GM21786 (cell line): ENCODE measurements at regions not wholly inside any gene's neighbourhood (a gene's known extent, or its start where the extent isn't known, plus 50 kb on each side); places are given as distances from the start of the nearest gene placed in this dataset.

Experiments used
- ATAC-seq: cut with Tn5 transposase; IDR thresholded peaks from one replicate; pipeline ENCODE4 v1.9.1; 2021; ENCODE audit not compliant: unreplicated experiment

- no peak for ATAC-seq
These were observed 328.9 kb downstream of the NUF2 start for GRCh38 chr1:163650624-163651023.

GRCh38 chr1:163652441-163652840, 330.7 kb downstream of the NUF2 start:
- no peak for ATAC-seq

GRCh38 chr1:163655565-163655964, 333.8 kb downstream of the NUF2 start:
- no peak for ATAC-seq

DNA sequence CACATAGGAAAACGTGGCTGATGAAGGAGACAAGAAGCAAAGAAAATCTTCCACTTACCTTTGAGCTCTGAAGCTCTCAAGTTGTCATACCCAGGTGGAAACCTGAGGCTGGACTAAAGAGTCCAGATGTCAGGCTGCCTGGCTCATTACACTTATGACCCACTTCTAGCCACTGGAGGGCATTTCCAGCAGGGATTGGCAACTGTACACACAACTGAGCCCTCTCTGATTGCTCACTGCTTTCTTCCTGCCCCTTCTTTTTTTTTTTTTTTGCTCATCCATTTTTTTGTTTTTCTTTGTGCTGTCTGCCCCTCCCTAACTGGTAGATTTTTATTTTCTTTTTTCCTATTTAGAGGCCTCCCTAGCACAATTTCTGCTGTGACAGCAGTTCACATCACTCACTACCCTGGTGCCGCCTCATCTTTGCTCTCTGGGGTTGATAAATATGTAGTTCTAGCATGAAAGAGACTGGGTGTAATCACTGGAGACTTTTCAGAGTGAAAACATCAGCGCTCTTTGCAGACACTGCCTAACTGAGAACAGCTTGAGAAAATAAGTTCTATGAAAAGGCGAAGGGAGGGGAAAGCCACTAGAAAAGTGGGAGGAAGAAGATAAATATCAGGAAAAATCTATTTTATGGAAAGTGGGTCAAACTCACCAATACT, 334.5 kb downstream of the NUF2 start:
- ATAC-seq: no peak

GRCh38 chr1:163657719-163658118, 336.0 kb downstream of the NUF2 start:
- no peak for ATAC-seq

- ATAC-seq: no peak
These were observed 339.6 kb downstream of the NUF2 start for GRCh38 chr1:163661391-163661790.

GRCh38 chr1:163664671-163665335, 343.0 kb downstream of the NUF2 start:
- no peak for ATAC-seq

DNA sequence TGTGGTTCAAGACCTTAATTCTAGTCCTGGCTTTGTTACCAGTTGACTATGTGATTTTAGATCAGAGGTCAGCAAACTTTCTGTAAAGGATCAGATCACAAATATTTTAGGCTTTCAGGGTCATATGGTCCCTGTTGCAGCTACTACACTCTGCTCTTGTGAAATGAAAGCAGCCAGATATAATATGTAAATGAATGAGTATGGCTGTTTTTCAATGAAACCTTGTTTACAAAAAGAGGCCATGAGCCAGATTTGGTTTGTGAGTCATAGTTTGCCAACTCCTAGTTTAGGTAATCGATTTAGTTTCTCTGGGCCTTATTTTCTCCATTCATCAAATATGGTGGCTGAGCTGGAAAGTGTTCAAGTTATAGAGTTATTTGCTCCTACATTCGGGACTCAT, 346.7 kb downstream of the NUF2 start:
- no peak for ATAC-seq

GRCh38 chr1:163670989-163671757, 349.4 kb downstream of the NUF2 start:
- ATAC-seq: no peak

GRCh38 chr1:163672976-163673758, 351.4 kb downstream of the NUF2 start:
- ATAC-seq: no peak

GRCh38 chr1:163673759-163674151, 352.0 kb downstream of the NUF2 start:
- ATAC-seq: no peak

GRCh38 chr1:163674236-163674635, 352.5 kb downstream of the NUF2 start:
- ATAC-seq: no peak

GRCh38 chr1:163684785-163685184, 363.0 kb downstream of the NUF2 start:
- no peak for ATAC-seq

- no peak for ATAC-seq
These were observed 370.5 kb downstream of the NUF2 start for GRCh38 chr1:163692266-163692665.

DNA sequence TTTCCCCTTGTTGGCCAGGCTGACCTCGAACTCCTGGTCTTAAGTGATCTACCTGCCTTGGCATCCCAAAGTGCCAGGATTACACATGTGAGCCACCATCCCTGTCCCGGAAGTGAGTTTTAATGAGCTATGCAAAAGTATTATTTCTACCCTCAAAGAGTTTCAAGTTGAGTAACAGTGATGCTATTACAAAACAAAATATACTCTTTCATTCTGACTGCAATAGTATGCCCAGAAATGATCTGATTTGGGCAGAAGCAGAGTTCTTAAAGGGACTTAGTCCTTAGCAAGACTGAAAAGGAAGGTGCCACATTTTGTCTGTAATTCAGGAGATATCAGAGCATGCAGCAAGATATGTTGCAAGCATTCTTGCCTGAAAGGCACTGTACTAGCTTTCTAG, 375.4 kb downstream of the NUF2 start:
- ATAC-seq: peak; percentile 64

- ATAC-seq: no peak
These were observed 380.1 kb downstream of the NUF2 start for GRCh38 chr1:163701783-163702374.

DNA sequence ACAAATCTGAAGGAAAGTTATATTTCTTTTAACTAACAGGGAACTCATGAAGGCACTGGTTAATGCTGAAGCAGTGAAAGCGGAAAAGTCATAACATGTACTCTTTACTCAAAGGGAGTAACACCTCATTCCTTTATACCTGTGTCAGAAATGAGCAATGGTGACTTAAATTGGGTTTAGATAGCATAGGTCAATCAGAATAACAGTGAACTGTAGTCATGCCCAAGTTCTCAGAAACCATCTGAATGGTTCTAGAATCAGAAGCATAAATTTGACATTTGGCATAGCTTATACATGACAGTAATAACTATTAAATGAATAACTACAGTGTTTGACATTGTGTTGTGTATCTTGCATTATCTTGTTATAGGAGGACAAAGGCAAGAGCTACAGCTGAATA, 382.0 kb downstream of the NUF2 start:
- ATAC-seq: no peak

DNA sequence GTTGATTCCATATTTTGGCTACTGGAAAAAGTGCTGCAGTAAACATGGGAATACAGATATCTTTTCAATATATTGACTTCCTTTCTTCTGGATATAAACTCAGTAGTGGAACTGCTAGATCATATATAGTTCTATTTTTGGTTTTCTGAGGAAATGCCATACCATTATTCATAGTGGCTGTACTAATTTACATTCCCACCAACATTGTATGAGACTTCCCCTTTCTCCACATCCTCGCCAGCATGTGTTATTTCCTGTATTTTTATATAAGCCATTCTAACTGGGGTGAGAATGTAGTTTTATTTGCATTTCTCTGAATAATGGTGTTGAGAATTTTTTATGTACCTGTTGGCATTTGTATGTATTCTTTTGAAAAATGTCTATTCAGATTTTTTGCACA, 385.2 kb downstream of the NUF2 start:
- ATAC-seq: no peak

- ATAC-seq: no peak
These were observed 387.9 kb downstream of the NUF2 start for GRCh38 chr1:163709636-163710035.

DNA sequence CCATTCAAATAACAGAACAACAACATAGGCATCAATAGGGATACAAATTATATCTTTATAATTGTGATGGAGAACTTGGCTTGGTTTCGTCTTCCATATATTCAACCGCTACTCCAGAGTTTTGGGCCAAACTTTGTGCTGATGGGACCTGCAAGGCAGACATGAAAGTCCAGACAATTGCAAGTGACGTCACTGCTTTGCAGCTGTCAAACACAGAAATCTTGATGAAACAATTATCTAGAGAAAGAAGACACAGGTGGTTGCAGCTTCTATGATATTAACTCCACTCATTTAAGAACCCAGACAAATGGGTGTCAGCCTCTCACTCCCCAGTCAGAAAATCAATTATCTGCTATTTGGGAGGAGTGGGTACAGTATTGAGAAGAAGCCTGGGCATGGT, 390.6 kb downstream of the NUF2 start:
- no peak for ATAC-seq

DNA sequence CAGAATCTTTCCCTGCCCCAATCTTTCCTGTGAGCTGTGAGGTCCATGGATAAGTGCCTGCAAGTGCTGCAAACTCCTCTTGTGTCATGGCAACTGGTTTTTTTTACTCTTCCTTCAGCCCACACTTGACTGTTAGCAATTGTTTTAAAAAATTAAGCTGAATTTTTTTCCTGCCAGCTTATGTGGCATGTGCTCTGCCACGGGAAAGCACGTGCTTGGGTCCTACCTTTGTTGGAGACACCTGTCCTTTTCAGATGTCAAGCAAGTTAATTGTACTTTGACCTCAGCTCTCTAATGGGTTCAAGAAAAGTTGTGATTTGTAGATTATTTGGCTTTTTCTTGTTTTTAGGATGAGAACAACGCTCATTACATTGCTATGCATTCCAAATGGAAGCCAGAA, 398.5 kb downstream of the NUF2 start:
- ATAC-seq: no peak
